NOMO-1 treated with DMSO at 0.1 percent for 48 hours (cell line): ENCODE measurements at regions not wholly inside any gene's neighbourhood (a gene's known extent, or its start where the extent isn't known, plus 50 kb on each side); places are given as distances from the start of the nearest gene placed in this dataset.

ENCODE experiments used
- DNase-seq: peaks from one replicate; lab custom pipeline; 2025; ENCODE audit not compliant: unreplicated experiment; lab: John Stamatoyannopoulos, UW

GRCh38 chr15:70337277-70338186 lies 239.8 kb upstream of the TLE3 start:
- no peak for DNase-seq

- peak; percentile 66 for DNase-seq
Measured at GRCh38 chr15:70336425-70337009, 238.8 kb upstream of the TLE3 start.

- no peak for DNase-seq
Measured at GRCh38 chr15:70334286-70334685, 236.6 kb upstream of the TLE3 start.

GRCh38 chr15:70329179-70329578 lies 231.5 kb upstream of the TLE3 start:
- no peak for DNase-seq

- no peak for DNase-seq
Measured at GRCh38 chr15:70328679-70329115, 231.0 kb upstream of the TLE3 start.

- DNase-seq = peak; percentile 66
Measured at GRCh38 chr15:70327856-70328678, 230.3 kb upstream of the TLE3 start.

GRCh38 chr15:70327328-70327855 lies 229.7 kb upstream of the TLE3 start:
- DNase-seq = no peak

- no peak for DNase-seq
Measured at GRCh38 chr15:70324001-70324974, 226.6 kb upstream of the TLE3 start.

GRCh38 chr15:70323111-70323851 lies 225.6 kb upstream of the TLE3 start:
- no peak for DNase-seq

- no peak for DNase-seq
Measured at GRCh38 chr15:70322051-70322668, 224.4 kb upstream of the TLE3 start.

- DNase-seq = no peak
Measured at GRCh38 chr15:70321172-70321819, 223.6 kb upstream of the TLE3 start.

GRCh38 chr15:70320482-70320881 lies 222.8 kb upstream of the TLE3 start:
- DNase-seq = peak; percentile 77

- no peak for DNase-seq
Measured at GRCh38 chr15:70320077-70320476, 222.4 kb upstream of the TLE3 start.

GRCh38 chr15:70319466-70319865 lies 221.7 kb upstream of the TLE3 start:
- peak; percentile 49 for DNase-seq

- no peak for DNase-seq
Measured at GRCh38 chr15:70318594-70319465, 221.1 kb upstream of the TLE3 start.

- no peak for DNase-seq
Measured at GRCh38 chr15:70316059-70316600, 218.4 kb upstream of the TLE3 start.

GRCh38 chr15:70315431-70315830 lies 217.7 kb upstream of the TLE3 start:
- DNase-seq = no peak
